MM.1S (cell line): ENCODE measurements at regions not wholly inside any gene's neighbourhood (a gene's known extent, or its start where the extent isn't known, plus 50 kb on each side); places are given as distances from the start of the nearest gene placed in this dataset.

Source experiments
- DNase-seq: peaks from one replicate; pipeline ENCODE4 v3.0.0-alpha.2; 2015
- H2AFZ ChIP-seq: fragments of 300-600 bp; sonication (generic); 2 replicates; pipeline ENCODE4 v1.6.0; 2016; ENCODE audit warnings: antibody characterized with exemption, low read length
- H3F3A ChIP-seq: fragments of 300-600 bp; sonication (generic); 2 replicates; pipeline ENCODE4 v1.6.1; 2016; ENCODE audit warnings: mild to moderate bottlenecking, antibody characterized with exemption, low read length, moderate library complexity, mixed read lengths; ENCODE audit not compliant: insufficient read depth
- H3K27ac ChIP-seq: fragments of 300-600 bp; sonication (generic); 2 replicates; pipeline ENCODE4 v1.5.1; 2016; ENCODE audit warnings: mild to moderate bottlenecking, low read length
- H3K27me3 ChIP-seq: fragments of 300-600 bp; sonication (generic); replicated peaks from 2 replicates; pipeline ENCODE4 v1.6.0; 2016; ENCODE audit warnings: low read length; ENCODE audit not compliant: insufficient read depth
- H3K36me3 ChIP-seq: fragments of 300-600 bp; sonication (generic); replicated peaks from 2 replicates; pipeline ENCODE4 v1.6.1; 2016; ENCODE audit warnings: mild to moderate bottlenecking, low read length, mixed read lengths; ENCODE audit not compliant: insufficient read depth
- H3K4me1 ChIP-seq: fragments of 300-600 bp; sonication (generic); 2 replicates; pipeline ENCODE4 v1.6.1; 2016; ENCODE audit warnings: low read length, mixed read lengths
- H3K4me2 ChIP-seq: fragments of 300-600 bp; sonication (generic); 2 replicates; pipeline ENCODE4 v1.6.0; 2016; ENCODE audit warnings: low read depth, low read length
- H3K4me3 ChIP-seq: fragments of 300-600 bp; sonication (generic); 2 replicates; pipeline ENCODE4 v1.5.1; 2016; ENCODE audit warnings: low read length, mixed read lengths
- H3K79me2 ChIP-seq: fragments of 300-600 bp; sonication (generic); 2 replicates; pipeline ENCODE4 v1.6.1; 2016; ENCODE audit warnings: mixed run types, low read length, mixed read lengths
- H3K9ac ChIP-seq: fragments of 300-600 bp; sonication (generic); 2 replicates; pipeline ENCODE4 v1.6.1; 2016; ENCODE audit warnings: low read length, mixed read lengths
- H3K9me2 ChIP-seq: fragments of 300-600 bp; sonication (generic); replicated peaks from 2 replicates; pipeline ENCODE4 v1.6.1; 2016; ENCODE audit warnings: mild to moderate bottlenecking, low read length, mixed read lengths; ENCODE audit not compliant: insufficient read depth
- H3K9me3 ChIP-seq: fragments of 300-600 bp; sonication (generic); replicated peaks from 2 replicates; pipeline ENCODE4 v1.6.1; 2016; ENCODE audit warnings: mild to moderate bottlenecking, low read length, mixed read lengths; ENCODE audit not compliant: insufficient read depth
- H4K20me1 ChIP-seq: fragments of 300-600 bp; sonication (generic); 2 replicates; pipeline ENCODE4 v1.6.1; 2016; ENCODE audit warnings: mild to moderate bottlenecking, low read length, moderate library complexity, mixed read lengths; ENCODE audit not compliant: insufficient read depth
- CTCF ChIP-seq: fragments of 300-600 bp; sonication (generic); IDR thresholded peaks from 2 replicates; pipeline ENCODE4 v1.5.1; 2016; ENCODE audit warnings: antibody characterized with exemption, low read length, mixed read lengths
- EZH2 ChIP-seq: fragments of 300-600 bp; sonication (generic); optimal IDR thresholded peaks from 2 replicates; pipeline ENCODE3; 2017; ENCODE audit warnings: low read depth, mild to moderate bottlenecking, antibody characterized with exemption, low read length, mixed read lengths
- EZH2phosphoT487 ChIP-seq: fragments of 300-600 bp; sonication (generic); IDR thresholded peaks from 2 replicates; pipeline ENCODE4 v1.6.1; 2018; ENCODE audit warnings: antibody characterized with exemption, low read length

- no peaks in the 10 kb centered on the region for H3K79me2 ChIP-seq
- H3K4me3 ChIP-seq: no peak overlapping the region
- H3K36me3 ChIP-seq: no peaks in the 10 kb centered on the region
- no peak overlapping the region for H3K27ac ChIP-seq
- no peaks in the 10 kb centered on the region for H3K9me2 ChIP-seq
- no peak for DNase-seq
- no peak overlapping the region for H2AFZ ChIP-seq
- H3K4me2 ChIP-seq: no peak overlapping the region
- H3F3A ChIP-seq: no peaks in the 10 kb centered on the region
- no peak overlapping the region for H3K9ac ChIP-seq
- TF ChIP-seq EZH2 (no peak), EZH2phosphoT487 (no peak), CTCF (no peak)
- no peaks in the 10 kb centered on the region for H3K4me1 ChIP-seq
- H3K27me3 ChIP-seq: no peaks in the 10 kb centered on the region
- H4K20me1 ChIP-seq: no peaks in the 10 kb centered on the region
- no peaks in the 10 kb centered on the region for H3K9me3 ChIP-seq
These were observed 324.7 kb downstream of the RPS24 start for GRCh38 chr10:78358351-78358750.

- no peak for TF ChIP-seq EZH2
- no peak for TF ChIP-seq CTCF
- no peak for TF ChIP-seq EZH2phosphoT487
- no peak overlapping the region for H2AFZ ChIP-seq
- no peaks in the 10 kb centered on the region for H3K27me3 ChIP-seq
- no peak overlapping the region for H3K4me2 ChIP-seq
- no peak overlapping the region for H3K4me3 ChIP-seq
- DNase-seq: no peak
- no peak overlapping the region for H3K27ac ChIP-seq
- H3K9me2 ChIP-seq: no peaks in the 10 kb centered on the region
- H3K4me1 ChIP-seq: no peaks in the 10 kb centered on the region
- no peaks in the 10 kb centered on the region for H4K20me1 ChIP-seq
- no peaks in the 10 kb centered on the region for H3K9me3 ChIP-seq
- H3K36me3 ChIP-seq: no peaks in the 10 kb centered on the region
- H3K9ac ChIP-seq: no peak overlapping the region
- no peaks in the 10 kb centered on the region for H3F3A ChIP-seq
- H3K79me2 ChIP-seq: no peaks in the 10 kb centered on the region
These were observed 325.3 kb downstream of the RPS24 start for GRCh38 chr10:78358982-78359381.

DNA sequence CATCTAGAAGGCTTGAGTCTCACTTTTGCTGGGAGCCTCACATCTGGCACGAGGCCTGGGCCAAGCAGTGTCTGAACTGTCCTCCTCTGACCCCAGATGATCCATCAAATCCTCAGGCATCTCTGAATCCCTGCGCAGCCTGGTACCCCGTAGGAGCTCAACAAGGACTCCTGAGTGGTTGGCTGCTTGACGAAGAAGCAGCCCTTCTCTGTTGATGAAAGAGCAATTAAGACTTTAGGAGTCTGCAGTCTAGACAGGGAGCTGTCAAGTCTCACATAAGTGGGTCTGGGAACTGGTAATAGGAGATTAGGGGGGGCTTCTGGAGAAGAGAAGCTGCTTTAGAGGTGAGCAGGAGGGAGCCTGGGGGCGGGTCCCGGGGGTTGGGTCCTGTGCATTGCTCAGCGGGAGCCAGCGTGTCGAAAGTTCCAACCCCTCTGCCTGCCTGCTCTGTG is 326.0 kb downstream of the RPS24 start:
- no peak overlapping the region for H3K27ac ChIP-seq
- no peak overlapping the region for H3K9ac ChIP-seq
- no peaks in the 10 kb centered on the region for H3K36me3 ChIP-seq
- no peaks in the 10 kb centered on the region for H3F3A ChIP-seq
- no peaks in the 10 kb centered on the region for H3K27me3 ChIP-seq
- no peaks in the 10 kb centered on the region for H4K20me1 ChIP-seq
- H3K4me3 ChIP-seq: no peak overlapping the region
- H3K9me2 ChIP-seq: no peaks in the 10 kb centered on the region
- no peaks in the 10 kb centered on the region for H3K4me1 ChIP-seq
- TF ChIP-seq EZH2phosphoT487 (no peak), EZH2 (no peak), CTCF (no peak)
- H3K79me2 ChIP-seq: no peaks in the 10 kb centered on the region
- no peak overlapping the region for H3K4me2 ChIP-seq
- H3K9me3 ChIP-seq: no peaks in the 10 kb centered on the region
- H2AFZ ChIP-seq: no peak overlapping the region
- DNase-seq: no peak
